Left colon (tissue), 2 donors: ENCODE measurements at regions not wholly inside any gene's neighbourhood (a gene's known extent, or its start where the extent isn't known, plus 50 kb on each side); places are given as distances from the start of the nearest gene placed in this dataset.
"Not testable (repeated sequence)": the region's sequence is repeated elsewhere in the genome, so short reads cannot be mapped to it uniquely, and the experiment has no call there.

Source experiments
- ATAC-seq: fragments of 200-7000 bp; cut with Tn5 transposase; one replicate; pipeline ENCODE4 v1.9.1; 2020; ENCODE audit warnings: mild to moderate bottlenecking, moderate library complexity
- DNase-seq, 2 donors: peaks; one replicate each; pipeline ENCODE4 v3.0.0-alpha.2; 2020
- intact Hi-C, 2 donors: fragments of 100-400 bp; cut with DNase I in 1 of 2; cut with micrococcal nuclease in 1 of 2; formaldehyde crosslinking; loops; one replicate each; pipeline versions ENCODE4 v1.11.2 to v1.14.0; 2022; cut with DNase I, micrococcal nuclease
- donor health status: DM: no; HTN: no; CAD: no.
- donor health status: DM: yes; HTN: yes; CAD: no.

DNA sequence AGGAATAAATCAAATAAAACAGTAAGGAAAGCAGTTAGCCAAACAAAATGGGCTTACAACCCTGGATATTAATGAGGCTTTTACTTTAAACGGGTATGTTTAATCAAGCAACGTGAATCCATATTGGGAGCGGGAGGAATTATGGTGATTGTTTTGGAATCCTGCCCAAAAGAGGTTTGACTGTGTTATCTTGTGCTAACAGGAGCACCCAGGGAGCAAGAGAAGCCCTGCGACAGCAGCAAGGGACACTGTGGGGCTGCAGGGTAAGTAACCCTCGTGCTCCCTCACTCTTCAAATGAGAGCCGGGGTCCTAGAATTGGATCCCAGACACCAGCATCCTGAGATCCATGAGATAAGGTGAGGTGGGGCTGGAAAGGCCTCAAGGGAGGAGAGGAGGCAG, 72.6 kb upstream of the PGBD5 start:
- intact Hi-C loops = no loop called here
- ATAC-seq (peak; percentile 88), DNase-seq (no peak)

DNA sequence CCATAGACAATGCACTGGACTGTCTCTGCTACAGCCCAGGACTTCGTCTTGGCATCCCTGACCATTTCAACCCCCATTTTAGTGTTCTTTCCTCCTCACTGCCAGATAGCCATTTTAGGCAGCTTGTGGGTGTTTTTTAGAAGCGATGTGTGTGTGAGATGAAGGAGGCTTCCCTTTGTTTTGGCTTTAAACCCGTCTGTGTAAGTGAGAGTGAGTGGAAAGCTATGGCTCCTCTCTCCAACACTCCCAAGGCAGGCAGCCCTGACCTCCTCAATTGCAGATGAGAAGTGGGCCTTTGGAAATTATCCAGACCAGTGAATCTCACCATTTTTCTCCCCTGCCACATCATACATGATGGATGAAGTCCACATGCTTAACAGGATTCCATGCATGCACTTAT, 70.3 kb upstream of the PGBD5 start:
- intact Hi-C loops = no loop called here
- ATAC-seq (no peak), DNase-seq (no peak)

DNA sequence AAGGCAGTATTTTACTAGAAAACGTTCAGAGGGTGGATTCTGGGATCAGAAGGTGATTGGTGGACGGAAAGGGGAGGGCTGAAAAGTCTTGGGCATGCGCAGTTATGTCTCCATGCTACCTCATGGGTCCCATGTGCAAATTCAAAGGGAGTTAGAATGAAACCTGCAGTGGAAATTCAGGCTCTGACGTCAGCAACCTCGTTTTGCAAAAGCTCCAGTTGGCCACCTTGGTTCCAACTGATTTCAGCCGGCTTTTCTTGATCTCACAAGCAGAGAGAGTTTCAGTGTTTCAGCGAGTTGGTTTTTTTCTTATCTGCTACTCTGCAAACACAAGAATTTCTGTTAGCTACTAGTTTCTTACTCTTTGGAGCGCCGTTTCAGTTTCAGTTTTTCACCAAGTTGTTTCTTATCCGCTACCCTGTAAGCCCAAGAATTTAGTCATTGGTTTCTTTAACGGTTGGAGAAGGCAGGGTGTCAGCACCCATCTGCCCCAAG, 69.8 kb upstream of the PGBD5 start:
- intact Hi-C loops = no loop called here
- DNase-seq (no peak), ATAC-seq (no peak)

DNA sequence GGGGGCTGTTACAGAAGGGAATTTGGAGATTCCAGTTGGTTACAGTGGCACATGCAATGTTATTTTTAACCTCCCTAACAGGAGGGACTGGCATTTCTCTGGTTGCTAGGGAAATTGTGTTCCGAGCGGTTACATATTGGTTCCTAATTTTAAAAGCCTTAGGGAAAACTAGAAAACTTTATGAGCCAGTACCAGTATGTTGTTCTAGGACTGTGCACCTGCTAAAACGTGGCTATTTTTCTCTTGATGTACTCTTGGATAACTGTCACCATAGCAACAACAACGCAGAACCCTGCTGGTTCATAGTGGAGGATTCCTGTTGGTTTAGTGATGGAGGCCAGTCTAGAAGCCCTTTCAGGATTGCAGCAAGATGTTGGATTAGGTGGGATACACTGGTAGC, 68.9 kb upstream of the PGBD5 start:
- DNase-seq (no peak), ATAC-seq (no peak)
- intact Hi-C loops = no loop called here

DNA sequence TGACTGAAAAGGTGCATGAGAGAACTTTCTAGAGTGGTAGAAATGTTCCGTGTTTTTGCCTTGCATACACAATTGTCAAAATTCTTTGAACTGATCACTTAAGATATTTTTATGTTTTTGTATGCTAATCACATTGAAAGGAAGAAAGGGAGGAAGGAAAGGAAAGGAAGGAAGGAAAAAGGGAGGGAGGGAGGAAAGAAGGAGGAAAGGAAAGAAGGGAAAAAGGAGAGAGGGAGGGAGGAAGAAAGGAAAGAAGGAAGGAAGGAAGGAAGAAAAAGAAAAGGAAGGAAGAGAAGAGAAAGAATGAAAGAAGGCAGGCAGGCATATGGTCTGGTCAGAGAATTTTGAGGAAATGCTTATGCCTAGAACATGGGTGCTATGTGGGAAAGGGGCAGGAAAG, 68.4 kb upstream of the PGBD5 start:
- ATAC-seq = no peak
- intact Hi-C loops = no loop called here

DNA sequence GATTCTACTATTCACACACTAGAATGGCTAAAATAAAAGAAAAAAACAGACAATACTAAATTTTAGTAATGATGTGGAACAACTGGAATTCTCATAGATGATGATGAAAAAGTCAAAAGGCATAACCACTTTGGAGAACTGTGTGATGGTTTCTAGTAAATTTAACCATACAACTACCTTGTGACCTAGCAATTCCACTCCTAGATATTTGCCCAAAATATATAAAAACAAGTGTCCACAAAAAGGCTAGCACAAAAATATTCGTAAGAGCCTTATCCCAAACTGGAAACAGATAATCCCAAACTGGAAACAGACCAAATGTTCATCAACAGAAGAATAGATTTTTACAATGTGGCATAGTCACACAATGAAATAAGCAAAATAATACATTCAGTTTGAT, 67.9 kb upstream of the PGBD5 start:
- ATAC-seq (no peak), DNase-seq (no peak)
- intact Hi-C loops = no loop called here

More for the DNA sequence above, 68.4 kb upstream of the PGBD5 start:
- DNase-seq = no peak

DNA sequence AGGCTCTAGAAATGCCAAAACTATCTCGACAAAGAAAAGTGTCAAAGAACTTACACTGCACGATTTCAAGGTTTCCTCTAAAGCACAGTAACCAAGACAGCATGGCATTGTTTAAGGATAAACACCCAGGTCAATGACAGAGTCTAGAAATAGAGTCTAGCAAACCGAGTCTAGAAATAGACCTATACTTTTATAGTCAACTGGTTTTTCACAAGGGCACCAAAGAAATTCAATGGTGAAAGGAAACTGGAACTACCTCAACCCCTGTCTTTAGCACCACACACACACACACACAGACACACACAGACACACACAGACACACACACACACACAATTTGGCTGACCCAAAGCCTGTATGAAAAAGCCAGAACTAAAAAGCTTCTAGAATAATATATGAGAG, 67.1 kb upstream of the PGBD5 start:
- intact Hi-C loops = no loop called here
- ATAC-seq (no peak), DNase-seq (no peak)

DNA sequence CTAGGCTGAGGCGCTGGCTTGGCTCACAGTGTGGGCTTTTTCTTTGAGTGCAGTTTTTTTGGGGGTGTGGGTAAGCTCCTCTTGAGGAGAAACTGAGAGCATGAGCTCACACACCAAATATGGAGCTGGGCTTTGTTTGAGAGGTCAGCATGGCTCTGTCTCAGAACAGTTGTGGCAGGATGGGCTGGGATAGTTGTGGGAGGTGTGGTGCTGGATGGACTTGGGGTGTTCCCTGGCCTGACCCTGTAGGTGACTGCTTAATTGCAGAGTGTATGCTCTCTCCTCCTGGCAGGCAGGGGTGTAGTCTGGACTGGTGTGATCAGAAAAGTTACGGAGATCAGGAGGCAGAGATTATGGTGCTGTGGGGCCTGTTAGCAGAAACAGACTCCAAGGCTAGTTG, 64.3 kb upstream of the PGBD5 start:
- intact Hi-C loops = no loop called here
- ATAC-seq = no peak

DNA sequence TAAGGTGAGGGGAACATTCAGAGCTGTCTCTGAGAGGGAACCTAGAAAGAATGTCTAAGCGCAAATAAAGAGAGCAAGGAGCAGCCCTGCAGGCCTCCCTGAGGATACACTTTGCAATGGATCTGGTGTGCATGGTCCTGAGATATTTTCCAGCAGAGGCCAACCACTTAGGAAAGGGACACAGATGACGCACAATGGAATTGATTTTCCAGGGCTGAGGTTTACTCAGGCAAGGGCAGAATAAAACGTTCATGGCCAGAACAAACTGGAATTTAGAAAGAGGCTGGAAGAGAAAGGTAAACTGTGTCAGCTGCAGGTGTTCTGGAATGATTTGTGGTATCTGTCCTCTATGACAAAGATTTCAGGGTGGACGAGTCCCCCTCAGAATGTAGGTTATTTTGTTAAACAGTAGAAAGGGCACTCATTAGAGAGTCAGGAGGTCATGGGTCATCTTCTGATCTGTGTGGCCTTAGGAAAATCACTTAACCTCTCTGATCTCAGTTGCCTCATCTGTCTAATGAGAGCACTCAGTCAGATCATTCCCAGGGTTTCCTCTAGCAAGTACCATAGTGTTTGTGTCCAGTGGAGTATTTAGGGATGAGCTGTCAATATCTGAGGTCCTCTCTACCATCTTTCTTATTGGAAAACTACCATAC, 61.8 kb upstream of the PGBD5 start:
- intact Hi-C loops = no loop called here
- no peak for DNase-seq
- ATAC-seq = no peak

More for the DNA sequence above, 64.3 kb upstream of the PGBD5 start:
- no peak for DNase-seq

DNA sequence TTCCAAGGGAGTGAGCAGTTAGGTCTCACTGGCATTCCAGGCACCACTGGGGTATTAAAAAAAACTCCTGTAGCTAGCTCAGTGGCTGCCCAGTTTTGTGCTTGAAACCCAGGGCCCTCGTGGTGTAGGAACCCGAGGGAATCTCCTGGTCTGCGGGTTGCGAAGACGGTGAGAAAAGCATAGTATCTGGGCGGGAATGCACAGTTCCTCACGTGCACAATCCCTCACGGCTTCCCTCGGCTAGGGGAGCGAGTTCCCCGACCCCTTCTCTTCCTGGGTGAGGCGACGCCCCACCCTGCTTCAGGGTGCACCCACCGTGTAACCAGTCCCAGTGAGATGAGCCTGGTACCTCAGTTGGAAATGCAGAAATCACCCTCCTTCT, 50.5 kb upstream of the PGBD5 start:
- ATAC-seq = no peak
- no peak for DNase-seq
- intact Hi-C loops = no loop called here

DNA sequence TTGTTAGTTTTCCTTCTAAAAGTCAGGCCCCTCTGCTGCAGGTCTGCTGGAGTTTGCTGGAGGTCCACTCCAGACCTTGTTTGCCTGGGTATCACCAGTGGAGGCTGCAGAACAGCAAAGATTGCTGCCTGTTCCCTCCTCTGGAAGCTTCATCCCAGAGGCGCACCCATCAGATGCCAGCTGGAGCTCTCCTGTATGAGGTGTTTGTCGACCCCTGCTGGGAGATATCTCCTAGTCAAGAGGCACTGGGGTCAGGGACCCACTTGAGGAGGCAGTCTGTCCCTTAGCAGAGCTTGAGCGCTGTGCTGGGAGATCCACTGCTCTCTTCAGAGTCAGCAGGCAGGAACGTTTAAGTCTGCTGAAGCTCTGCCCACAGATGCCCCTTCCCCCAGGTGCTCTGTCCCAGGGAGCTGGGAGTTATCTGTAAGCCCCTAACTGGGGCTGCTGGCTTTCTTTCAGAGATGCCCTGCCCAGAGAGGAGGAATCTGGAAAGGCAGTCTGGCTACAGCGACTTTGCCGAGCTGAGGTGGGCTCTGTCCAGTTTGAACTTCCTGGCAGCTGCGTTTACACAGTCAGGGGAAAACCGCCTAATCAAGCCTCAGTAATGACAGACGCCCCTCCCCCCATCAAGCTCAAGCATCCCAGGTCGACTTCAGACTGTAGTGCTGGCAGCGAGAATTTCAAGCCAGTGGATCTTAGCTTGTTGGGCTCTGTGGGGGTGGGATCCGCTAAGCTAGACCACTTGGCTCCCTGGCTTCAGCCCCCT, 49.9 kb upstream of the PGBD5 start:
- DNase-seq, intact Hi-C loops, ATAC-seq: not testable (repeated sequence)
